ENCODE measurements at regions not wholly inside any gene's neighbourhood (a gene's known extent, or its start where the extent isn't known, plus 50 kb on each side); places are given as distances from the start of the nearest gene placed in this dataset.
"Not testable (repeated sequence)": the region's sequence is repeated elsewhere in the genome, so short reads cannot be mapped to it uniquely, and the experiment has no call there.

- Mint-ChIP-seq H3K9me3 (peaks cover 15% of the 10 kb centered on the region), H3K27me3 (no peaks in the 10 kb centered on the region), H3K4me1 (no peaks in the 10 kb centered on the region), H3K36me3 (ENCODE audit: low read depth) (no peaks in the 10 kb centered on the region), H3K4me3 (no peak overlapping the region), H3K27ac (no peak overlapping the region)
- ATAC-seq (replicated peaks) = no peak
Observed at GRCh38 chr14:83257466-83258439, 1724.1 kb upstream of the SEL1L start.

- no peaks in the 10 kb centered on the region for H3K27me3 Mint-ChIP-seq
- no peak overlapping the region for H3K27ac Mint-ChIP-seq
- H3K4me3 Mint-ChIP-seq = no peak overlapping the region
- peaks cover 8% of the 10 kb centered on the region for H3K9me3 Mint-ChIP-seq
- no peak for ATAC-seq (replicated peaks)
- H3K4me1 Mint-ChIP-seq = no peaks in the 10 kb centered on the region
- no peaks in the 10 kb centered on the region for H3K36me3 Mint-ChIP-seq (ENCODE audit: low read depth)
Observed at GRCh38 chr14:83260751-83261150, 1727.1 kb upstream of the SEL1L start.

- H3K4me1 Mint-ChIP-seq = no peaks in the 10 kb centered on the region
- H3K9me3 Mint-ChIP-seq = peaks cover 11% of the 10 kb centered on the region
- H3K4me3 Mint-ChIP-seq = no peak overlapping the region
- H3K36me3 Mint-ChIP-seq (ENCODE audit: low read depth) = no peaks in the 10 kb centered on the region
- no peaks in the 10 kb centered on the region for H3K27me3 Mint-ChIP-seq
- ATAC-seq (replicated peaks) = no peak
- no peak overlapping the region for H3K27ac Mint-ChIP-seq
Observed at GRCh38 chr14:83269583-83269982, 1735.9 kb upstream of the SEL1L start.

- no peak for ATAC-seq (replicated peaks)
- Mint-ChIP-seq H3K27ac (no peak overlapping the region), H3K27me3 (no peaks in the 10 kb centered on the region)
Observed at GRCh38 chr14:83271663-83272062, 1738.0 kb upstream of the SEL1L start.

GRCh38 chr14:83280719-83281118 lies 1747.1 kb upstream of the SEL1L start:
- no peak overlapping the region for H3K27ac Mint-ChIP-seq
- no peak overlapping the region for H3K4me3 Mint-ChIP-seq
- ATAC-seq (replicated peaks) = no peak
- H3K36me3 Mint-ChIP-seq (ENCODE audit: low read depth) = no peaks in the 10 kb centered on the region
- no peaks in the 10 kb centered on the region for H3K4me1 Mint-ChIP-seq
- no peaks in the 10 kb centered on the region for H3K27me3 Mint-ChIP-seq
- peaks cover 24% of the 10 kb centered on the region for H3K9me3 Mint-ChIP-seq

More at GRCh38 chr14:83271663-83272062, 1738.0 kb upstream of the SEL1L start:
- Mint-ChIP-seq H3K36me3 (ENCODE audit: low read depth) (no peaks in the 10 kb centered on the region), H3K4me3 (no peak overlapping the region), H3K9me3 (peaks cover 16% of the 10 kb centered on the region), H3K4me1 (no peaks in the 10 kb centered on the region)

- no peak overlapping the region for H3K27ac Mint-ChIP-seq
- H3K4me3 Mint-ChIP-seq = no peak overlapping the region
- H3K9me3 Mint-ChIP-seq = peaks cover 16% of the 10 kb centered on the region
- no peaks in the 10 kb centered on the region for H3K27me3 Mint-ChIP-seq
- H3K36me3 Mint-ChIP-seq (ENCODE audit: low read depth) = no peaks in the 10 kb centered on the region
- H3K4me1 Mint-ChIP-seq = no peaks in the 10 kb centered on the region
- no peak for ATAC-seq (replicated peaks)
Observed at GRCh38 chr14:83282706-83283105, 1749.1 kb upstream of the SEL1L start.

- Mint-ChIP-seq H3K27me3 (no peaks in the 10 kb centered on the region), H3K27ac (no peak overlapping the region), H3K9me3 (peaks cover 11% of the 10 kb centered on the region), H3K4me1 (no peaks in the 10 kb centered on the region), H3K4me3 (no peak overlapping the region), H3K36me3 (ENCODE audit: low read depth) (no peaks in the 10 kb centered on the region)
- no peak for ATAC-seq (replicated peaks)
Observed at GRCh38 chr14:83287300-83287699, 1753.6 kb upstream of the SEL1L start.

- no peaks in the 10 kb centered on the region for H3K36me3 Mint-ChIP-seq (ENCODE audit: low read depth)
- no peak overlapping the region for H3K27ac Mint-ChIP-seq
- no peak for ATAC-seq (replicated peaks)
- no peaks in the 10 kb centered on the region for H3K27me3 Mint-ChIP-seq
- H3K9me3 Mint-ChIP-seq = peaks cover 18% of the 10 kb centered on the region
- no peak overlapping the region for H3K4me3 Mint-ChIP-seq
- H3K4me1 Mint-ChIP-seq = no peaks in the 10 kb centered on the region
Observed at GRCh38 chr14:83289390-83289789, 1755.7 kb upstream of the SEL1L start.

- no peak for ATAC-seq (replicated peaks)
- no peak overlapping the region for H3K4me3 Mint-ChIP-seq
- no peaks in the 10 kb centered on the region for H3K4me1 Mint-ChIP-seq
- H3K36me3 Mint-ChIP-seq (ENCODE audit: low read depth) = no peaks in the 10 kb centered on the region
- H3K27me3 Mint-ChIP-seq = no peaks in the 10 kb centered on the region
- H3K9me3 Mint-ChIP-seq = peaks cover 18% of the 10 kb centered on the region
- no peak overlapping the region for H3K27ac Mint-ChIP-seq
Observed at GRCh38 chr14:83289896-83290295, 1756.2 kb upstream of the SEL1L start.

GRCh38 chr14:83290447-83290846 lies 1756.8 kb upstream of the SEL1L start:
- Mint-ChIP-seq H3K9me3 (peaks cover 18% of the 10 kb centered on the region), H3K36me3 (ENCODE audit: low read depth) (no peaks in the 10 kb centered on the region), H3K4me3 (no peak overlapping the region), H3K4me1 (no peaks in the 10 kb centered on the region), H3K27me3 (no peaks in the 10 kb centered on the region), H3K27ac (no peak overlapping the region)
- ATAC-seq (replicated peaks) = no peak

- Mint-ChIP-seq H3K27me3 (no peaks in the 10 kb centered on the region), H3K9me3 (peaks cover 15% of the 10 kb centered on the region), H3K4me1 (no peaks in the 10 kb centered on the region), H3K27ac (no peak overlapping the region), H3K4me3 (no peak overlapping the region), H3K36me3 (ENCODE audit: low read depth) (no peaks in the 10 kb centered on the region)
- no peak for ATAC-seq (replicated peaks)
Observed at GRCh38 chr14:83291714-83292113, 1758.1 kb upstream of the SEL1L start.

- ATAC-seq (replicated peaks) = no peak
- no peaks in the 10 kb centered on the region for H3K4me1 Mint-ChIP-seq
Observed at GRCh38 chr14:83294941-83295340, 1761.3 kb upstream of the SEL1L start.

GRCh38 chr14:83297361-83297760 lies 1763.7 kb upstream of the SEL1L start:
- H3K36me3 Mint-ChIP-seq (ENCODE audit: low read depth) = no peaks in the 10 kb centered on the region
- peaks cover 13% of the 10 kb centered on the region for H3K9me3 Mint-ChIP-seq
- no peak overlapping the region for H3K27ac Mint-ChIP-seq
- H3K4me1 Mint-ChIP-seq = no peaks in the 10 kb centered on the region
- no peak for ATAC-seq (replicated peaks)
- no peak overlapping the region for H3K4me3 Mint-ChIP-seq
- H3K27me3 Mint-ChIP-seq = no peaks in the 10 kb centered on the region

More at GRCh38 chr14:83294941-83295340, 1761.3 kb upstream of the SEL1L start:
- H3K27me3 Mint-ChIP-seq = no peaks in the 10 kb centered on the region
- H3K27ac Mint-ChIP-seq = no peak overlapping the region
- no peak overlapping the region for H3K4me3 Mint-ChIP-seq
- no peaks in the 10 kb centered on the region for H3K36me3 Mint-ChIP-seq (ENCODE audit: low read depth)
- peaks cover 13% of the 10 kb centered on the region for H3K9me3 Mint-ChIP-seq

- ATAC-seq (replicated peaks); H3K4me1 Mint-ChIP-seq; H3K27me3 Mint-ChIP-seq; H3K27ac Mint-ChIP-seq; H3K4me3 Mint-ChIP-seq; H3K36me3 Mint-ChIP-seq (ENCODE audit: low read depth): not testable (repeated sequence)
- H3K9me3 Mint-ChIP-seq = peaks cover 13% of the 10 kb centered on the region
Observed at GRCh38 chr14:83298016-83298415, 1764.4 kb upstream of the SEL1L start.

- H3K4me3 Mint-ChIP-seq = no peak overlapping the region
- no peak overlapping the region for H3K27ac Mint-ChIP-seq
- H3K27me3 Mint-ChIP-seq = no peaks in the 10 kb centered on the region
- no peaks in the 10 kb centered on the region for H3K4me1 Mint-ChIP-seq
- ATAC-seq (replicated peaks) = no peak
- H3K9me3 Mint-ChIP-seq = peaks cover 6% of the 10 kb centered on the region
- no peaks in the 10 kb centered on the region for H3K36me3 Mint-ChIP-seq (ENCODE audit: low read depth)
Observed at GRCh38 chr14:83300476-83301064, 1766.9 kb upstream of the SEL1L start.
